Cerebellar cortex (tissue), 1 donor: ENCODE measurements at regions not wholly inside any gene's neighbourhood (a gene's known extent, or its start where the extent isn't known, plus 50 kb on each side); places are given as distances from the start of the nearest gene placed in this dataset.
"Not testable (repeated sequence)": the region's sequence is repeated elsewhere in the genome, so short reads cannot be mapped to it uniquely, and the experiment has no call there.

Experiments
- DNase-seq: peaks from one replicate; pipeline ENCODE4 v3.0.0-alpha.2; 2015; ENCODE audit warnings: low spot score

- DNase-seq = no peak
Observed at GRCh38 chr14:46147452-46147851, 504.1 kb downstream of the RPL10L start.

DNA sequence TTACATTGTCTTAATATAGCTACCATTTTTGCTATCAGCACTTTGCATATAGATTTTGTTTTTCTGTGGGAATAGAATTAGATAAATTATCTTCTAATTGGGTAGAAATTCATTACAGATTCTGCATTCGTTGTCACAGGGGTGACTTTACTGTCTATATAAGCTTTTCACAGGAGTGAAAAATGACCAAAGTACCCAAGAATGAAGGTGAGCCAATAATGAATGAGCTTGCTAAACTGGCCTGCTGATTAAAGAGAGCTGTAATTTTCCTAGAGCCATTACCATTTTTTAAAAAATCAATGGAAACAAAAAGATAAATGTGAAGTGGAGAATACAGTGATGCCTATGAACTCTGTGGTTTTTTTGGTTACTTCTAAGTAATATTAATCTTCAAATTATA lies 504.6 kb downstream of the RPL10L start:
- DNase-seq = no peak

DNA sequence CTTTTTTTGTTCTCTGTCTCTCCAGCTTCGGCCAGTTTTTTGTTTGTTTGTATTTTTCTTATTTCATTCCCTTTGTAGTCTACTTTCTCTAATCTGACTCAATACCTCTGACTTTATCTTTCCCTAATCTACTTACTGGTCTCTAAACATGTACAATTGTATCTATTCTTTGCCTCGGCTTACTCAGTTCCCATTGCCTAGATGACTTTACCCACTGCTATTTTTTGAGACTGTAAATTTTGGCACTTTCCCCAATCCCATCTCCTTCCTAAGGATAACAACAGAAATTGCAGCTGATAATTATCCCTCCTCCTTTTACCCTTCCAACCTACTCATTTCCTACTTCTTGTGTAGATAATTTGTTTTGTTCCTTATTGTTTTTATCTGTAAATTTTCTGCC lies 511.1 kb downstream of the RPL10L start:
- DNase-seq = no peak

GRCh38 chr14:46139649-46140048 lies 511.9 kb downstream of the RPL10L start:
- DNase-seq = no peak

- no peak for DNase-seq
Observed at GRCh38 chr14:46137786-46138185, 513.8 kb downstream of the RPL10L start.

- DNase-seq = no peak
Observed at GRCh38 chr14:46136456-46136855, 515.1 kb downstream of the RPL10L start.

- DNase-seq = no peak
Observed at GRCh38 chr14:46108228-46108627, 543.4 kb downstream of the RPL10L start.

- DNase-seq = not testable (repeated sequence)
Observed at GRCh38 chr14:46100901-46101300, 550.7 kb downstream of the RPL10L start.

DNA sequence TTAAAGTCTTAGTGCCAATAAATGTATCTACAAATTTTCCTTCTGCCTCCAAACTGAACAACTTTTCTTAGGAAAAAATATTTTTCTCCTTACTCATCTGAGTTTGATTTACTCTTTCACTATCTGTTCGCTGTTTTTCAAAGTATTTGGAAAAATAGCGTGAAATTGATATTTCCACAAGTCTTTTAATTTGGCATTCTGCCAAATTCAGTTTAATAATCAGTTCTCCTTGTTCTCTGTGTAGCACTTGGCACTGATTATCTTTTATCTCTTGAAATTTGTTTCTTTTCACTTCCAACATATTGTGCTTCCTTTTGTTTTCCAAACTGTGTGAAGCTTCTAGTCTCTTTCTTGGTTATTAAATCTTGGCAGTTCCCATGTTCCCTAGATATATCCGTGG lies 559.8 kb downstream of the RPL10L start:
- DNase-seq = no peak

DNA sequence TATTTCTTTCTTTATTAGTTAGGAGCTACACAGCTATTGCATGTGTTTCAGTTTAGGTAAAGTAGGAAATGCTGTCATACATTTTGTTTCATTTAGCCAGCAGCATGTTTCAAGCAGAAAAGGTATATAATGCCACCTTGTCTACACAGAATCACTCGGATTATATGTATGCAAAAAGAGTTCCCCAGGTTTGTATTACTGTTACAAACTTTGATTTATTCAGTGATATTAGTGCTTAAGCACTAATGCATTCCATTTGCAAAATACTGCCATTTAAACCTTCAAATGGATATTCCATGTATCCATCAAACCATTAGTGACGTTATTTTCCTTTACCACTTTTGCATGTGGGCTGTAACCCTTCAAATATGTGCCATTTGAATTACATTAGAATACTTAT lies 564.0 kb downstream of the RPL10L start:
- DNase-seq = no peak

GRCh38 chr14:46074061-46074460 lies 577.5 kb downstream of the RPL10L start:
- DNase-seq = no peak

- DNase-seq = no peak
Observed at GRCh38 chr14:46063872-46064271, 587.7 kb downstream of the RPL10L start.

GRCh38 chr14:46058964-46059563 lies 592.5 kb downstream of the RPL10L start:
- DNase-seq = no peak

DNA sequence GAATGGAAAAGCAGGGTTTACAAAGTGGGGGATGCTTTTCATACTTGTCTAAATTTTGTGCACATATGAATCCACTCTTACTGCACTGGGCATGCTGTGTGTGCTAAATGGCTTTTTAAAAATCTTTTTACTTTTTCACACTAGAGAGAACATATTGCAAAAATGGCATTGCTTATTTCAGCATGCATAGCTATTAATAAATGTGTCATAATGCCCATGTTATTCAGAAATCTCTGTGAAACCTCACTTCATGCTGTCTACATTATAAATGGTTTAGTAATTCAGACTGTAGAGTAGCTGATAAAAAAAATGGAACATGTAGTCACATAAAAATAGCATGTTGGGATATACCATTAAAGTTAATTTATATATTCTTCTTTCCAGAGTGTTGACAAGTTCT lies 593.8 kb downstream of the RPL10L start:
- DNase-seq = no peak

GRCh38 chr14:46054526-46054925 lies 597.1 kb downstream of the RPL10L start:
- DNase-seq = peak; percentile 0

GRCh38 chr14:46053221-46053620 lies 598.4 kb downstream of the RPL10L start:
- DNase-seq = no peak

DNA sequence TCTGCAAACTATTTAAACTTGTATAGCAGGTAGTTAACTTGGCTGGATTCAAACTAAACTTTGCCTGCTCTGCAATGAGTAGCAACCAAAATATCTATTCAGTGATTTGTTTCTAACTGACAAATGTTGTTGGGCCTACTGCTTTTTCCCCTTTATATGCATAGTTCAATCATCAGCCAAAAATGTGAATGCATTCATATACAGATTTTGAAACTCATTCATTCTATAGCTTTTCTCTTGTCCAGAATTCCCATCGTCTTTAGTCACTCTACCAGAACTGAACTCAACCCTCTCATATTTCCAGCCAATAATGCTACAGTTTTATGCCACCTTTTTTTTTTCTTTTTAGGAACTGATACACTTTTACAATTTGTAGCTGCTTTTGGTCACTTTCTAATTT lies 599.8 kb downstream of the RPL10L start:
- no peak for DNase-seq

DNA sequence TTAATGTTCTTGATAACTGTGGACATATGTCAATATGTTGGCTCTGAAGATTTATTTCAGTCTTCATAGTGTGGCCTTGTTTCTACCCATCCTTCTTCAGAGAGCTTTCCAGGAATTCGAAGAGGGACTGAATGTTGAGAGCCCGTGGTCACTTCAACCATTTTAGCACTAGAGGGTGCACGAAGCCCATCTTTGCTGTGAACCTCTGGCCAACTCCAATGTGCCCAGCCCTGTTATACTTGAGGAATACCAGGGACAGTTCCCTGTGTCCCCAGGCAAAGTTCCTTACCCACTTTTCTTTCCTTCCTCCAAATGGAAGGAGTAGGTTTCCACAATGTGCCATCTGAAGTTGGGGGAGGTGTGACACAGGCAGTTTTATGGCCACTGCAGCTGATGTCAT lies 603.5 kb downstream of the RPL10L start:
- DNase-seq = peak; percentile 1

GRCh38 chr14:46036099-46036498 lies 615.5 kb downstream of the RPL10L start:
- no peak for DNase-seq

DNA sequence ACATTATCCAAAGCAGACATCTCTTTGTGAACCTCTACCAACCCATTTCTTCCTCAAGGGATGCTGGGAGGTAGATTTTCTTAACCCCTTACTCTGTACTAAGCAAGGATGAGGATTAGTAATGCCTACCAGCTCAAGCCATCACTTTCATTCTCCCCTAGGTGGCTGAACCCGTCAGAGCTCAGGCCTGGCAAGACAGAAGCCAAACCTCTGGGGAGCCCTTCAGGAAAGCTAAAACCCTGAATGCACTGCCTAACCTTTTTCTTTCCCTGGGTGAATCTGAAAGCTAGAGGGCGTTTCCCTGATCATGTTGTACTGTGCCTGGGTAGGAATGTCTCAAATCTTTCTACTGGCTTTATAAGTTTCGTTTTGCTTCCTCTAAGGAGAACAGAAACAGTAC lies 617.3 kb downstream of the RPL10L start:
- no peak for DNase-seq

GRCh38 chr14:46018846-46019420 lies 632.6 kb downstream of the RPL10L start:
- no peak for DNase-seq

DNA sequence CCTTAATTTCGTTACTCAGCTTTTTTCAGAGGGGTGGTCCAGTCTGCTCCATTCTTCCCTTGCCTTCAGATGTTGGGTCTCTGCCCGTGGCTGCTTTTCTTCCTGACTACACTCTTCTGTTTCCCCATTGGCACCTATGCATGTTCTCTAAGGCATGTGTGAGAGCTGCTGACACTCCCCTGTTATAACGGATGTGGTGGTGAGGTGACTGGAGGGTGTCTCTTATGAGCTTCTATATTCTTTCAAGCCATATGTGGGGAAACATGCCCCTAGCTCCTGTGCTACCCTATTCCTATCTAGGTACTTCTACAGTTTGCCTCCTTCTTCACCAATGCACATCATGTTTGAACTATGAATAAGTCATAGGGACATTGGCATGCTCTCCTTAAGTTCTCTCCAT lies 643.2 kb downstream of the RPL10L start:
- no peak for DNase-seq

DNA sequence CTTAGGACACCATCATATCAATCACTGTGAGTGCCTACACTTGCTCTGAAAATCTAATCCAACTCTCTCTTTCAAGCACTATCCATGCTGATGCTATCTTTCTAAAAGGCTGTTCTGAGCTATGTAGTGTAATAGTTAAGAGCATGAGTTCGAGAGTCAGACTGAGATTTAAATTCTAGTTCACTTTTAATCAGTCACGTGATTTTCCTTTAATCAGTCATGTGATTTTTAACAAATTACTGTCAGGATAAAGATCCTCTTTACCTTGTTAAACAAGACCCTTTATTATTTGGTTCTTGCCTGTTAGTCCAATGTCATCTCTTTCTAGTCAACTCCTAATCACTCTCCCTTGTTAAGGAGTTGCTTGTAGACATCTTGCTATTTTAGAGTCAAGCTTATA lies 653.0 kb downstream of the RPL10L start:
- no peak for DNase-seq

- no peak for DNase-seq
Observed at GRCh38 chr14:45990252-45990651, 661.3 kb downstream of the RPL10L start.
